ENCODE measurements at regions not wholly inside any gene's neighbourhood (a gene's known extent, or its start where the extent isn't known, plus 50 kb on each side); places are given as distances from the start of the nearest gene placed in this dataset.
"Not testable (repeated sequence)": the region's sequence is repeated elsewhere in the genome, so short reads cannot be mapped to it uniquely, and the experiment has no call there.

DNA sequence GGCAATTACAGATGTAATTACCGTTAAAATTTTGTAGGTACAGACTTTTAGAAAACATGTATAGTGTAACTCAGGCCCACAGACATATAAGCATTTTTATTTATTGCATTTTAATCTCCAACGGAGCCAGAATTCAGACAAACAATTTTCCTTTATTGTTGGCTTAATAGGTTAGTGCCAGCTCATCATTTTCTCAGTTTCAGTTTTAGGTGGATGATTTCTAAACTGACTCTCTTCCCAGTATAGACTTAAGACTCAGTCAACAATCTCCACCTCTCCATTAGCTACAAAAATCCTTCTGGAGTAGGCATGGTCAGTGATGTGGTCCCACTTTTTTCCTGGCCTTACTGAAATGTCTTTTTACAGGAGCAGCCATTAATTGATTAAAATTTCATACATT, 994.6 kb downstream of the TBL1XR1 start:
- DNase-seq (ENCODE audit: low read depth): no peak
- H3K4me3 ChIP-seq (ENCODE audit: low read depth, low read length): no peak overlapping the region

DNA sequence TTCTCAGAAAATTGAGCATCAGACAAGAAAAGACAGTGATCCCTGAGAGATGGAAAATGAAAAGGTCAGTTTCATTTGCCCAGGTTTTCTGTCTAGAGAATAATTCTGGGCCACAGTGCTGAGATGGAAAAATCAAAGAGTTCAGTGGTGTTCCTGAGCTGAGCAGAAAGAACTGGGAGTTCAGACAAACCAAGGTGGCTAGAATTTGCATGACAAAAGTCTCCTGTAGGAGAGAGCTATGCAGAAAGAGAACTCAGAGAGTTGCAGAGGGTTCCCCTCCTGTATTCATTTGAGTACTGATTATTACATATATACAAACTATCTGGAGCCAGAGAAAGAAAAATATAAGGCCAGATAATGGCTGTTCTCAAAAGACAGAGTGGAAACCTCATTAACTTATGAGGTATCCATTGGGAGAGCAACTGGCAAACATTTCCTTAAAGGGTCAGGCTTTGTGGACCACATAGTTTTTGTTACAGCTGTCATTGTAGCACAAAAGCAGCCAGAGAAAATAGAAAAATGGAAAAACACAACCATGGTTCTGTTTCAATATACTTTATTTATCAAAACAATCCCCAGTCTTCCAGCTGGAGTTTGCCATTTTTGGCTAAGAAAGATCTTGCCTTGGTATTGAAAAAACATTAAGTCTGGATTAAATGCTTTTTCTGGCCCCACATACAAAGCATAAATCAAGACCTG, 1004.1 kb downstream of the TBL1XR1 start:
- no peak for DNase-seq (ENCODE audit: low read depth)
- H3K4me3 ChIP-seq (ENCODE audit: low read depth, low read length): no peak overlapping the region

DNA sequence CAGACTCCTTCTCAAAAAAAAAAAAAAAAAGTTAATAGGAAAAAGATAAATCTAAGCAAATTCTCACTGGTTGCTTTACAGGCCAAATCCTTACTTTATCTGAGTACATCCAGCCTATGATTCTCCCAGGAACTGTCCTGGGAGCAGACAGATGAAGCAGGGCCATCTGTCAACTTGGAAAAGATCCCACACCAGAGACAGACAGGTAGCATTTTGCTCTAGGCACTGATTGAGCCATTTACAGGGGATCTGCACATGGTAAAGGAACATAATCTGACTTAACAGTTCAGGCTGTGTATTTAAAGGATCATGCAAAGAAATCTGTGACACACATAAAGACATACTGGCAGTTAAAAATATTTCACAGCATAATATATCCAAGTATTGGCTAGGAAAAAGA, 1006.5 kb downstream of the TBL1XR1 start:
- no peak overlapping the region for H3K4me3 ChIP-seq (ENCODE audit: low read depth, low read length)
- DNase-seq (ENCODE audit: low read depth): no peak

DNA sequence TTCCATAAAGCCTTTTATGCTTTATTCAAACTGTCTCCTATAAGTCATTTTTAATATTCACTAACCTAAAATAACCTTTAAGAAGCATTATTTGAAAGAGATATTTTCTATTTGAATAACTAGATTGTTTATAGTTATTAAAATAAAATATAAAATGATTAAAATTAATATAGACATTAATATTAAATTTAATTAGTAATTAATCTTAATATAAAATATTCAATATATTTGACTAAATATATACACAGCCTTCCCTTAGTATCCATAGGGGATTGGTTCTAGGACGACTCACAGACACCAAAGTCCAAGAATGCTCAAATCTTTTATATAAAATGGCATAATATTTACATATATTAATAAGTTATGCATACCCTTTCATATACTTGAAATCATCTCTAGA, 1014.1 kb downstream of the TBL1XR1 start:
- no peak for DNase-seq (ENCODE audit: low read depth)
- H3K4me3 ChIP-seq (ENCODE audit: low read depth, low read length): no peak overlapping the region

DNA sequence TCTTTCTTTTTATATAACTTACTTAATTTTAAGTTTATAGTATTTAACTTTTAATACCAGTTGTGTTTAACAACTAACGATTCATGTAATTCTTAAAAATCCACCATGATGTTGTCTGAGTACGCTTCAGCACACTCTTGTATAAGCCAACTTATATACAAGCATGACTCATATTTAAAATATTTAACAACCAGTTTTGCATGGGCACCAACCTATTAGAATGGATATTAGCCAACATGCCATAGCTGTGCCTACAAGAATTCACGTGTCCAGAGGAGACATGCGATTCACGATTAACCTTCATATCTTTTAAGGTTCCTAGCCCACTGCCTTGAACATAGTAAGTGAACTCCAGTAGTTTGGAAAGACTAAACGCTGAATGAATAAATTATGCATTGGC, 1023.2 kb downstream of the TBL1XR1 start:
- DNase-seq (ENCODE audit: low read depth): no peak

DNA sequence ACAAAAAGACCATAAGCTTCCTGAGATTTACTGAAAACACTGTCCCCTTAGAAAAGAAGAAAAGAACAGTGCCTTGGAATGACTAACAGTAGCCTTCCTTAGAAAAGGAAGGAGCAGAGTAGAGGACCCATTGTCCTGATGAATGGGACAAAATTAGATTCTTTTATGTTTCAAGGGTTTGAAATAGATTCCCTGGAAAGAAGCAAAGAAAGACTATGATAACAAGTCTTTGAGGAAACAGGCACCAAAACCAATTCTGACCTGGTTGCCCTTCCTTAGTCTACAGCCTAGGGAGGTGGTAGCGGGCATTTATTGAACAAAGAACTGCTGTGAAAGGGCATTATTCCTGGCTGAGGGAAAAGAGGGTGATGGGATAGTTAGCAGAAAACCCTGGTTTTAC, 1024.8 kb downstream of the TBL1XR1 start:
- H3K4me3 ChIP-seq (ENCODE audit: low read depth, low read length): no peak overlapping the region
- DNase-seq (ENCODE audit: low read depth): no peak

More for the DNA sequence above, 1023.2 kb downstream of the TBL1XR1 start:
- no peak overlapping the region for H3K4me3 ChIP-seq (ENCODE audit: low read depth, low read length)

DNA sequence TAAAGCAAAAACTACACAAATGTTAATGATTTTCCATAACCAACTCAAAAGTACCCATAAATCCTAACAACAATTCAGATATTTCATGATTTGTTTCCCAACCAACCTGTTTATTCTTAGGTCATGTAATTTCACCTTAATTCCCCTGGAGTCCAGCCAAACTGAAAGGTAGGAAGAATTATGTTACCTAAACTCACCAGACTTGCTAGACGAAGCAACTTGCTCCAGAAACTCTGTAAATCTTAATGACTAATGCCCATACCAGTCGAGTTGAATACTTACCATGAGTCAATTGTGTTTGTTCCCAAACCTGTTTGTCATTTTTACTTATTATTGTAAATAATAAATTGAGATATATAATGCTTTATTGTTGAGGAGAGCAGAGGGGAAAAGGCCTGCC, 1030.0 kb downstream of the TBL1XR1 start:
- DNase-seq (ENCODE audit: low read depth): no peak
- H3K4me3 ChIP-seq (ENCODE audit: low read depth, low read length): no peak overlapping the region

DNA sequence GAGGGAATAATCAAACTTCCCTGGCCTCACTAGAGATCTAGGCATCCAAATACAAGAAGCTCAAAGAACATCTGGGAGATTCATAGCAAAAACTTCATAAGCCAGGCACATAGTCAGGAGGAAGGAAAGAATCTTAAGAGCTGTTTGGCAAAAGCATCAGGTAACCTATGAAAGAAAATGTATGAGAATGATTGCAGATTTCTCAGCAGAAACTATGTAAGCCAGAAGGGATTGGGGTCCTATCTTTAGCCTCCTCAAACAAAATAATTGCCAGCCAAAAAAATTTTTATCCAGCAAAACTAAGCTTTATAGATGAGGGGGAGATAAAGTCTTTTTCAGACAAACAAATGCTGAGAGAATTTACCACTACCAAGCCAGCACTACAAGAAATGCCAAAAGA, 1036.3 kb downstream of the TBL1XR1 start:
- DNase-seq (ENCODE audit: low read depth): no peak
- H3K4me3 ChIP-seq (ENCODE audit: low read depth, low read length): no peak overlapping the region

DNA sequence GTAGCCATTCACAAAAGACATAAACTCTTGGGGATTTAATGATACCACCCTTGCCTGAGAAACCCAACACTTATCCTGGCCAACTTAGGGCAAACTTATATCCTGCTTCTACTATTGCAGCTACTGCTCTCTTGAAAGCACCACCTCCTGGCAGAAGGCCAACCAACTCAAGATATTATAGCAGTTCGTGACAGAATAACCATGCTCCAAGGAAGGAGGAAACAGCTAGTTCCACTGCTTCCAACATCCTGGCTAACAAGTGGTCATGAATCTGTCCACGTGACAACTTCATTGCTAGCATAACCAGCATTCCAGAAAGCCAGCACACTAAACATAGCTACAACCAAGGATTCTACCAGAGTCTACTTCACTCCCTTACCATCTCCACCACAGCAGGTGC, 1037.5 kb downstream of the TBL1XR1 start:
- no peak overlapping the region for H3K4me3 ChIP-seq (ENCODE audit: low read depth, low read length)
- no peak for DNase-seq (ENCODE audit: low read depth)

DNA sequence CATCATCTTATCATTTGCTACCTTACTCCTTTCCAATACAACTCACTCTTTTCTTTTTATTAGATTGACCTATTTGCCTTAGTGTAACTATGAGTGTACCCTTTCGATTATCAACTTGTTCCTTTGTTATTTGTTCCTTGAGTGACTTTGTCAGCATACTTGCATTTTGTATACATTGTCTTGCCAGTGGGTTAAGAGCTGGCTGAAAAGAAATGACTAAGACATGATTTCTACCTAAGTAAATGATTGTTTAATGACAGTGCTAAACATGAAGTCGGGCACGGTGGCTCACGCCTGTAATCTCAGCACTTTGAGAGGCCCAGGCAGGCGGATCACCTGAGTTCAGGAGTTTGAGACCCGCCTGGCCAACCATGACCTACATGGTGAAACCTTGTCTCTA, 1042.3 kb downstream of the TBL1XR1 start:
- H3K4me3 ChIP-seq (ENCODE audit: low read depth, low read length): no peak overlapping the region
- DNase-seq (ENCODE audit: low read depth): no peak

DNA sequence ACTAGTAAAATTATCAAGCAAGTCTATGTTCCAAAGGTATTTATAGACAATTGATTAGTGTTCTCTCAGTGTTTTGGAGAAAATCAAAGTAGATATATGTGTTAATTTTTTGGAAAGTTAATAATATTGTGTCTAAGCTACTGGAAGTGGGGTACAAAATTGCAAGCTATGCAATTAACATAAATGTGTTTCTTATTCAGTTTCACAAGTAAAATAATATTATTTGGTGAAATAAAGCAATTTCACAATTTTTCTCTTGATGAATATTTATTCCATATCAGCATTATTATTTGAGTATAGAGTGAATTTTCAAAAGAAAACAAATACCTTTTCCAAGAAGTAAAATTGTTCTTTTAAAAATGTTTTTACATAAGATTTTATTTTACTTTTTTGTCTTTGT, 1047.7 kb downstream of the TBL1XR1 start:
- DNase-seq (ENCODE audit: low read depth): no peak
- H3K4me3 ChIP-seq (ENCODE audit: low read depth, low read length): no peak overlapping the region

DNA sequence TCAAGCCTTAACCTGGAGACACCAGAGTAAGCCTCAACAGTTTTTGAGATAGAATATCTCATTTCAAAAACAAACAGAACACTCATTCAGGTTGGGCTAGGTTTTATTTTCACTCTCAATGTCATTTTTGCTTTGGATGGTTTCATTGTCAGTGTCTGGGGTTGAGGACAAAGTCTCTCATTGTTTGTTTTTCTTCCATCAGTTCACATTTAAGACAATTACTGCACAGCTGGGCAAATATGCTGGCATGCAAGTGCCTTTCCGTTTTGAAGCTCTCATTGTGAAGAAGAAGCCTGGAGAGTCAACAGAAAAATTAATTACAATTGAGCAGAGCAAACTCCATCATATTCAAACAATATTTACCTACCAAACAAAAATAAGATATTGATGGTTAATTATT, 1050.0 kb downstream of the TBL1XR1 start:
- DNase-seq (ENCODE audit: low read depth): no peak
- no peak overlapping the region for H3K4me3 ChIP-seq (ENCODE audit: low read depth, low read length)

DNA sequence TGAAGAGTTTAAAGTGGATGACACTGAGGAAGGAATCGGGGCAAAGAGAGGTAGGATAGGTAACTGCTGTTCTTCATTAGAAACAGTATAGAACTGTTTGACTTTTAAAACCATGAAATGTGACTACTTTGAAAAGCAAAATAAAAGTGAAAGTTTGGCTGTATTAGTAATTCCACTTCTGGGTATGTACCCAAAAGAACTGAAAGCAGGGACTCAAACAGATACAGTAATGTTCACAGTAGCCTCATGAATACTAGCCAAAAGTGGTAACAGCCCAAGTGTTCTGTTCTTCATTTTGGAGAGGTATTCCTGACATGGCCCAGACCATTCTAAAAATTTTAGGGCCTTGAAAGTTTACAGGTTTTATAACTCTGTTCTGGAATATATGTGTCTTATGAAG, 1055.4 kb downstream of the TBL1XR1 start:
- H3K4me3 ChIP-seq (ENCODE audit: low read depth, low read length): no peak overlapping the region
- DNase-seq (ENCODE audit: low read depth): no peak

DNA sequence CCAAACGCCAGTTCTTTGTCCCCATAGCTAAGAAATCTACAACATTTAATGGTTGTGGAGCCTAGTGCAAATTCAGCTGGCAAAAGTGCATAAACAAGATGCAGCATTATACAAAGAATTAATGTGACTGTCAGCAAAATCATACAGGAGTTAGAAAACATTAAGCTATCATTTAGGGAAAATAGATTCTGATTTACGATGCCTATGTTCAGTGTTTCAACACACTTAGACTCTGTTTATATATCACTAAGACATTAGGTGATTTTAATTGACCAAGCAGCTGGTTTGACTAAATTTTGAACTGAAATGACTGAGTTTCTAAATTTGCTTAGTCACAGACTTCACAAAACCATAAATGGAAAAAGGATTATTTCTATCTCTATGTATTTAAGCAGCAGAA, 1076.8 kb downstream of the TBL1XR1 start:
- DNase-seq (ENCODE audit: low read depth): no peak
- no peak overlapping the region for H3K4me3 ChIP-seq (ENCODE audit: low read depth, low read length)

DNA sequence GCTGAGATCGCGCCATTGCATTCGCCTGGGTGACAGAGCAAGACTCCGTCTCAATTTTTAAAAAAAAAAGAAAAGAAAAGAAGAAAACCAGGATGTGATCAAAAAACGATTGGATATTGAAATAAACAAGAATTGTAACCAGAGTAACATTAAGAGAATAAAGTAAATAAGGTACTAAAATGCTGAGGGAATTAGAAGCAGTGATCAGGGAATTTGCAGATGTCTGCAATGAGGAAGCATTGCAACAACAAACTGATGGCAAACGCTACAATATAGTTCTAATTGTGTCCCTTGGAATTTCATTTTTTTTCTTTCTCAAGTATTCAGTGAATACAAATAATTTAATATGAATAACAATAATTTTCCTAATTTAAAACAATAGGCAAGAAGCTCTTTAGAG, 1077.5 kb downstream of the TBL1XR1 start:
- no peak for DNase-seq (ENCODE audit: low read depth)
- H3K4me3 ChIP-seq (ENCODE audit: low read depth, low read length): no peak overlapping the region

DNA sequence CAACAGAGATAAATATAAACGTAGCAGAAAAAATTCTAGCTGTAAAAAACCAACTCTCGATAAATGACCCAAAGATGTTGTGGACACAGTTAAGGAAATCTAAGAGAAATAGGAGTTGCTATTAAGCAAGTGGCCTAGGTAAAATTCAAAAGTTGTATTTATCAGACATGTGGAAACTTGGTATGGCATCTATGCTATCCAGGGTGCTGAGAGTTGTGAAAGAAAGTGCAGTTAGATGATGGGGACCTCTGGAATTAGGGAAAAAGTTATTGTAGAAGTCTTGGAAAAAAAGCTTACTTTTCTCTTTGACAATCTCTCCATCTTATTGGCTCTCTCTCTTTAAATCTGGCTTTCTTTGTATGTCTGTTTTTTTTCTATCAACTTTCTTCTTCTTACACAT, 1090.9 kb downstream of the TBL1XR1 start:
- no peak overlapping the region for H3K4me3 ChIP-seq (ENCODE audit: low read depth, low read length)
- no peak for DNase-seq (ENCODE audit: low read depth)

DNA sequence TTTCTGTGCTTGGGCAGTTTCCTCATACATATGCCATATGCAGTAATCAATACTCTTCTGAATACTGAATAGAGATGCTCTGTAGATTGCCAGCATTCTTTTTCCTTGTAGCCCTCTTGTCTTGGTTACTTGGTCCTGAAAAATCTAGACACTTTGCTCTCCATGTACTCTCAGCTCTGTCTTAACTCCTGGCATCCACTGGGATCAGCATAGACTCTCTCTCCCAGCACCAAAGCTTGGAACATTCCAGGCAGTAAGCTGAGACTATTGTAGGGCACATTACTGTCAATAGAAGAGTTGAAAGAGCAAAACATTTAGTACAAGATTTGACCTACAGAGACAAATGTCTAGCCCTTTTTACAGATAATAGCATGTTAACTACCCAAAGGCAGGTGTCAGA, 1100.3 kb downstream of the TBL1XR1 start:
- no peak for DNase-seq (ENCODE audit: low read depth)
- no peak overlapping the region for H3K4me3 ChIP-seq (ENCODE audit: low read depth, low read length)

DNA sequence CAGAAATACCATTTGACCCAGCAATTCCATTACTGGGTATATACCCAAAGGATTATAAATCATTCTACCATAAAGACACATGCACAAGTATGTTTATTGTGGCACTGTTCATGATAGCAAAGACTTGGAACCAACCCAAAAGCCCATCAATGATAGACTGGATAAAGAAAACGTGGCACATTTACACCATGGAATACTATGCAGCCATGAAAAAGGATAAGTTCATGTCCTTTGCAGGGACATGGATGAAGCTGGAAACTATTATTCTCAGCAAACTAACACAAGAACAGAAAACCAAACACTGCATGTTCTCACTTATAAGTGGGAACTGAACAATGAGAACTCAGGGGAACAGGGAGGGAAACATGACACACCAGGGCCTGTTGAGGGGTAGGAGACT, 1103.4 kb downstream of the TBL1XR1 start:
- H3K4me3 ChIP-seq (ENCODE audit: low read depth, low read length): not testable (repeated sequence)

DNA sequence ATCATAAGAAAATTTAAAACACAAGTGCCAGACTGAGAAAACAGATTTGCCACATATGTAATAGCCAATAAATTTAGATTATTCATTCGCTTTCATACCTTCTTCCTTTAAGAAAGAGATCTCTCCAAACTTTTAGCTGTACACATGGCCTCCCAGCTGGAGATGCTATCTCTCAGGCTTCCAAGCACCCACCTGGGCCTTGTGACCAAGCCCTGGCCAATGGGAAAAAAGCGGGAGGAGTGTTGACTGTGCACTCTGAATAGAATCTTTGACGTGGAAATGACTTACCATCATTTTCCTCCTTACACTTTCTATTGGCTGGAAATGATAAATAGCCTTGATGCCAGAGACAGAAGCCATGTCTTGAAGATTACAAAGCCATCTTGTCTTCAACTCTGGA, 1106.6 kb downstream of the TBL1XR1 start:
- no peak for DNase-seq (ENCODE audit: low read depth)
- no peak overlapping the region for H3K4me3 ChIP-seq (ENCODE audit: low read depth, low read length)

More for the DNA sequence above, 1103.4 kb downstream of the TBL1XR1 start:
- not testable (repeated sequence) for DNase-seq (ENCODE audit: low read depth)

DNA sequence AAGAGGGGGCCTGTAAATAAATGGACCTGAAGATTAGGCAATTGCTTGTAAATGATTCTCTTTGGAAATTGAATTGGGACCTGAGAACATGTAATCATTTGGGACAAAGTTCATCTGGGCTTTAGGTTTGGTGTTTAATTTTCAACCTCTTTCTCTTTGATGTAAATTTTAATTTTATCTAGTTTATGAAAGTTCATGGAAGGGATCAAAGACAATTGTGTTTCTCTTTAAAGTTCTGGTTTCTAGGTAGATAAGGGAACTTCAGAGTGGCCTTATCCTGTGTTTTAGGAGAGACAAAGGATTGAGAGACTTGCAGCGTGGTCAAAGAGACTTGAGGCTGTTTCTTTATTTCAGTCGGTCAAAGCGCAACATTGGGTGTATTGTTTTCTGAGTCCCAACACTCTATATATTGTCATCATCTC, 1108.3 kb downstream of the TBL1XR1 start:
- DNase-seq (ENCODE audit: low read depth): no peak
- H3K4me3 ChIP-seq (ENCODE audit: low read depth, low read length): no peak overlapping the region

DNA sequence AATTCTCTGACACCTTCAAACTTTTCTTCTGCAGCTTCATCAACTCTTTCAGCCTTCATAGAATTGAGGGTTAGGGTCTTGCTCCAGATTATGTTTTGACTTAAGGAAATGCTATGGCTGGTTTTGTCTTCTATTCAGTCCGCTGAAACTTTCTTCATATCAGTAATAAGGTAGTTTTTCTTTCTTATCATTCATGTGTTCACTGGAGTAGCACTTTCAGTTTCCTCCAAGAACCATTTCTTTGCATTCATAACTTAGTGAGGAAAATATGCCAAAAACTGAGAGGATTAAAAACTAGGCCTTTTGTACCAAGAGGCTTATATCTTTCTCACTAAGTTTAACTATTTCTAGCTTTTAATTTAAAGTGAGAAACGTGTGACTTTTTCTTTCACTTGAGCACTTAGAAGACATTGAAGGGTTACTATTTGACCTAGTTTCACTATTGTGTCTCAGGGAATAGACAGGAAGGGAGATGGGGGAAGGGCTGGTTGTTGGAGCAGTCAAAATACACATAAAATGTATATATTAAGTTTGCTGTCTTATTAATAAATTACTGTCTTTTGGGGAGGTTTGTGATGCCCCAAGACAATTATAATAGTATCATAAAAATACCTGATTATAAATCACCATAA, 1110.1 kb downstream of the TBL1XR1 start:
- DNase-seq (ENCODE audit: low read depth): no peak
- no peak overlapping the region for H3K4me3 ChIP-seq (ENCODE audit: low read depth, low read length)

Measured in skeletal muscle cell (primary cell).